ENCODE measurements at regions not wholly inside any gene's neighbourhood (a gene's known extent, or its start where the extent isn't known, plus 50 kb on each side); places are given as distances from the start of the nearest gene placed in this dataset.

- TF ChIP-seq CTCF (IDR thresholded peaks at IDR 0.05 in 2 of 3, conservative IDR thresholded peaks at IDR 0.05 in 1 of 3; ENCODE audit: borderline replicate concordance in 1 of 3, insufficient read depth in 1 of 3, low read depth in 2 of 3, low read length in 2 of 3) (no peak), EZH2 (IDR thresholded peaks at IDR 0.05) (no peak), RAD21 (IDR thresholded peaks at IDR 0.05; ENCODE audit: low read depth) (no peak)
Observed at GRCh38 chr5:99674101-99674500, 745.3 kb upstream of the CHD1 start.
